ENCODE measurements at regions not wholly inside any gene's neighbourhood (a gene's known extent, or its start where the extent isn't known, plus 50 kb on each side); places are given as distances from the start of the nearest gene placed in this dataset.

DNA sequence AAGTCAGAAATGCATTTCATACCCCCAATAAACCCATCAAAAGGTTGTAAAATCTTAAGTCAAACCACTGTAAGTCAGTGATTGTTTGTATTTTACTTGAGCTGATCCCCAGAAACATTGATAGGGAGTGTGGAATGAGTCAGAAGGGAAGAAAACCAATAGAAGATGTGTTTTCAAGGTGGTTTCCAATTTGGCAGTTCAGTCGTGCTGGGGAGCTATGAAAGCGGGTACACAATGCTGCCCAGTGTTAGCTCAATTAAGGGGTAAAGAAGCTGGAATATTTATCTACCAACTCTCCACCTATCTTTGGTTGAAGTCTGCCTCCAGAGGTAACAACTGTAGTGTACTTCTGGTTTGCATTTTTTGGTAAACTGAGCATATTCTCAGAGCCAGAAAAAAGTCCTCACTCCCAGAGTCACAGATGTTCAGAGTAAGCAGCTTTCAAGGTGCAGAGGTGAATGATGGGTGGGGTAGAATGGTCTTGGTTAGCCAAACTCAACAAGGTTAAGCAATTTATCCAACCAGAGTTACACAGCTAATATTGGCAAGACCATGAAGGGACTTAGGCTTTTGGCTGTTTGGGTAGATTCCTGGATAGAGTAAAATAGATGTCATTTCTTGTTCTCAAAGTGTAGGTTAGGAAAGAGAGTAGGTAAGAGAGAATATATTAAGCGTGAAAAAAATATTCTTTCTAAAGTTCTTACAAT lies 202.9 kb upstream of the ADGRL2 start:
- TF ChIP-seq, protein P1, sequence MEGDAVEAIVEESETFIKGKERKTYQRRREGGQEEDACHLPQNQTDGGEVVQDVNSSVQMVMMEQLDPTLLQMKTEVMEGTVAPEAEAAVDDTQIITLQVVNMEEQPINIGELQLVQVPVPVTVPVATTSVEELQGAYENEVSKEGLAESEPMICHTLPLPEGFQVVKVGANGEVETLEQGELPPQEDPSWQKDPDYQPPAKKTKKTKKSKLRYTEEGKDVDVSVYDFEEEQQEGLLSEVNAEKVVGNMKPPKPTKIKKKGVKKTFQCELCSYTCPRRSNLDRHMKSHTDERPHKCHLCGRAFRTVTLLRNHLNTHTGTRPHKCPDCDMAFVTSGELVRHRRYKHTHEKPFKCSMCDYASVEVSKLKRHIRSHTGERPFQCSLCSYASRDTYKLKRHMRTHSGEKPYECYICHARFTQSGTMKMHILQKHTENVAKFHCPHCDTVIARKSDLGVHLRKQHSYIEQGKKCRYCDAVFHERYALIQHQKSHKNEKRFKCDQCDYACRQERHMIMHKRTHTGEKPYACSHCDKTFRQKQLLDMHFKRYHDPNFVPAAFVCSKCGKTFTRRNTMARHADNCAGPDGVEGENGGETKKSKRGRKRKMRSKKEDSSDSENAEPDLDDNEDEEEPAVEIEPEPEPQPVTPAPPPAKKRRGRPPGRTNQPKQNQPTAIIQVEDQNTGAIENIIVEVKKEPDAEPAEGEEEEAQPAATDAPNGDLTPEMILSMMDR (conservative IDR thresholded peaks at IDR 0.05; ENCODE audit: low read depth, low read length) = no peak
- no peak for TF ChIP-seq EZH2 (IDR thresholded peaks at IDR 0.05; ENCODE audit: borderline replicate concordance, low read depth, low read length, poor library complexity, severe bottlenecking)

Measured in A673 (cell line).